Activated B cell treated with CpG ODN at 0.5 μM for 24 hours (primary cell): ENCODE measurements at regions not wholly inside any gene's neighbourhood (a gene's known extent, or its start where the extent isn't known, plus 50 kb on each side); places are given as distances from the start of the nearest gene placed in this dataset.

Experiments used
- ATAC-seq: fragments of 200-7000 bp; cut with Tn5 transposase; one replicate; pipeline ENCODE4 v1.10.0; 2021; ENCODE audit warnings: low read depth, mild to moderate bottlenecking, moderate library complexity
- CTCF ChIA-PET: fragments of 350-600 bp; sonication (Branson Sonifier 250); formaldehyde crosslinking; loops from one replicate; lab custom pipeline; 2021; ENCODE audit warnings: antibody characterized with exemption; lab: Charles Lee
- POLR2A ChIA-PET: fragments of 350-600 bp; sonication (Branson Sonifier 250); formaldehyde crosslinking; loops from one replicate; lab custom pipeline; 2021; ENCODE audit warnings: antibody characterized with exemption; lab: Charles Lee
- DNase-seq: peaks from one replicate; pipeline ENCODE4 v3.0.0; 2022
- H3K27ac Mint-ChIP-seq: one replicate; pipeline ENCODE4 v1.8.0; 2020; ENCODE audit warnings: mixed read lengths
- H3K27me3 Mint-ChIP-seq: one replicate; pipeline ENCODE4 v1.8.0; 2021; ENCODE audit warnings: mixed read lengths
- H3K36me3 Mint-ChIP-seq: one replicate; pipeline ENCODE4 v1.8.0; 2021; ENCODE audit warnings: low read depth, mixed read lengths
- H3K4me1 Mint-ChIP-seq: one replicate; pipeline ENCODE4 v1.8.0; 2021; ENCODE audit warnings: mixed read lengths
- H3K4me3 Mint-ChIP-seq: one replicate; pipeline ENCODE4 v1.8.0; 2020; ENCODE audit warnings: mild to moderate bottlenecking, mixed read lengths
- H3K9me3 Mint-ChIP-seq: one replicate; pipeline ENCODE4 v1.8.0; 2020; ENCODE audit warnings: mixed read lengths
- intact Hi-C: fragments of 100-400 bp; cut with micrococcal nuclease; formaldehyde crosslinking; loops from one replicate; pipeline ENCODE4 v1.15.1; 2024
- TF ChIP-seq, protein P1 (sequence below): fragments of 200-600 bp; IDR thresholded peaks from one replicate; pipeline ENCODE4 v1.8.0; 2022; ENCODE audit warnings: antibody characterized with exemption, mild to moderate bottlenecking

DNA sequence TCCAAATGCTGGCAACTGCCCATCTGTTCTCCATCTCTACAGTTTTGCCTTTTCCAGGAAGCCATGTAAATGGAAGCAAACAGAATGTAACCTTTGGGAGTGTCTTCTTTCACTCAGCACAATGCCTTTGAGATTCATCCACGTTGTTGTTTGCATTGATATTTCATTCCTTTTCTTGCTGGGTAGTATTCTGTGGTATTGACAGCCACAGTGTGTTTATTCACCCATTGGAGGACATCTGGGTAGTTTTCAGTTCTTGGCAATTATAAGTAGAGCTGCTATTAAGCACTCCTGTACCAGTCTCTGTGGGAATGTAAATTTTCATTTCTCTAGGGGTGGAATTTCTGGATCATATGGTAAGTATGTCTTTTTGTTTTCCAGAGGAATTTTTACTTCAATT lies 194.3 kb upstream of the RPS6KA3 start:
- no peak overlapping the region for H3K4me3 Mint-ChIP-seq
- intact Hi-C loops = no loop called here
- TF ChIP-seq, protein P1, sequence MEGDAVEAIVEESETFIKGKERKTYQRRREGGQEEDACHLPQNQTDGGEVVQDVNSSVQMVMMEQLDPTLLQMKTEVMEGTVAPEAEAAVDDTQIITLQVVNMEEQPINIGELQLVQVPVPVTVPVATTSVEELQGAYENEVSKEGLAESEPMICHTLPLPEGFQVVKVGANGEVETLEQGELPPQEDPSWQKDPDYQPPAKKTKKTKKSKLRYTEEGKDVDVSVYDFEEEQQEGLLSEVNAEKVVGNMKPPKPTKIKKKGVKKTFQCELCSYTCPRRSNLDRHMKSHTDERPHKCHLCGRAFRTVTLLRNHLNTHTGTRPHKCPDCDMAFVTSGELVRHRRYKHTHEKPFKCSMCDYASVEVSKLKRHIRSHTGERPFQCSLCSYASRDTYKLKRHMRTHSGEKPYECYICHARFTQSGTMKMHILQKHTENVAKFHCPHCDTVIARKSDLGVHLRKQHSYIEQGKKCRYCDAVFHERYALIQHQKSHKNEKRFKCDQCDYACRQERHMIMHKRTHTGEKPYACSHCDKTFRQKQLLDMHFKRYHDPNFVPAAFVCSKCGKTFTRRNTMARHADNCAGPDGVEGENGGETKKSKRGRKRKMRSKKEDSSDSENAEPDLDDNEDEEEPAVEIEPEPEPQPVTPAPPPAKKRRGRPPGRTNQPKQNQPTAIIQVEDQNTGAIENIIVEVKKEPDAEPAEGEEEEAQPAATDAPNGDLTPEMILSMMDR = no peak
- no peaks in the 10 kb centered on the region for H3K36me3 Mint-ChIP-seq
- DNase-seq (no peak), ATAC-seq (no peak)
- no peak overlapping the region for H3K27ac Mint-ChIP-seq
- no peaks in the 10 kb centered on the region for H3K9me3 Mint-ChIP-seq
- H3K4me1 Mint-ChIP-seq = no peaks in the 10 kb centered on the region
- POLR2A ChIA-PET = no interaction called here
- H3K27me3 Mint-ChIP-seq = no peaks in the 10 kb centered on the region
- CTCF ChIA-PET = no interaction called here

GRCh38 chrX:20459410-20460350 lies 193.0 kb upstream of the RPS6KA3 start:
- Mint-ChIP-seq H3K36me3 (no peaks in the 10 kb centered on the region), H3K27ac (no peak overlapping the region), H3K4me1 (peaks cover 2% of the 10 kb centered on the region), H3K9me3 (no peaks in the 10 kb centered on the region), H3K4me3 (no peak overlapping the region), H3K27me3 (no peaks in the 10 kb centered on the region)
- POLR2A ChIA-PET = no interaction called here
- intact Hi-C loops = no loop called here
- TF ChIP-seq, protein P1 = no peak
- ATAC-seq (no peak), DNase-seq (no peak)
- CTCF ChIA-PET = no interaction called here

- Mint-ChIP-seq H3K27me3 (no peaks in the 10 kb centered on the region), H3K4me1 (peaks cover 2% of the 10 kb centered on the region), H3K27ac (no peak overlapping the region), H3K4me3 (no peak overlapping the region), H3K36me3 (no peaks in the 10 kb centered on the region), H3K9me3 (no peaks in the 10 kb centered on the region)
- TF ChIP-seq, protein P1 = no peak
- ChIA-PET POLR2A (no interaction called here), CTCF (no interaction called here)
- intact Hi-C loops = no loop called here
- ATAC-seq (no peak), DNase-seq (no peak)
These were observed 190.3 kb upstream of the RPS6KA3 start for GRCh38 chrX:20456971-20457370.

DNA sequence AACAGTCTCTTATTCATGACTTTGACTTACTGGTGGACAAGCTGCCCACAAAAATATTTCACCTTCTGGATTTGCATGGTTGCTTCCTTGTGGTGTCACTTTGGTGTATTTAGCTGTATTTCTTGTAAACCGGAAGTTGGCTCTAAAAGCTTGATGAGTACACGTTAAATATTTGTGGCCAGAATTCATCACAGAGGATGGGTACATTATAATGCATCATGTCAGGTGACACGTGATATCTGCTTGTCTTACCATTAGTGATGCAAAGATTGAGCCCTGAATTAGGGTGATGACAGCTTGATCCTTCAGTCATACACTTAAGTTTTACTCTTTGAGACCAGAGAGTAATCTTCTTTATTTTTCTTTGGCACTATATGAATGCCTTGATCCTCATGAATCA lies 188.3 kb upstream of the RPS6KA3 start:
- TF ChIP-seq, protein P1 = no peak
- H3K27ac Mint-ChIP-seq = no peak overlapping the region
- CTCF ChIA-PET = no interaction called here
- DNase-seq (no peak), ATAC-seq (no peak)
- POLR2A ChIA-PET = no interaction called here
- intact Hi-C loops = no loop called here
- H3K4me3 Mint-ChIP-seq = no peak overlapping the region
- H3K9me3 Mint-ChIP-seq = no peaks in the 10 kb centered on the region
- H3K36me3 Mint-ChIP-seq = no peaks in the 10 kb centered on the region
- H3K4me1 Mint-ChIP-seq = peaks cover 2% of the 10 kb centered on the region
- no peaks in the 10 kb centered on the region for H3K27me3 Mint-ChIP-seq

DNA sequence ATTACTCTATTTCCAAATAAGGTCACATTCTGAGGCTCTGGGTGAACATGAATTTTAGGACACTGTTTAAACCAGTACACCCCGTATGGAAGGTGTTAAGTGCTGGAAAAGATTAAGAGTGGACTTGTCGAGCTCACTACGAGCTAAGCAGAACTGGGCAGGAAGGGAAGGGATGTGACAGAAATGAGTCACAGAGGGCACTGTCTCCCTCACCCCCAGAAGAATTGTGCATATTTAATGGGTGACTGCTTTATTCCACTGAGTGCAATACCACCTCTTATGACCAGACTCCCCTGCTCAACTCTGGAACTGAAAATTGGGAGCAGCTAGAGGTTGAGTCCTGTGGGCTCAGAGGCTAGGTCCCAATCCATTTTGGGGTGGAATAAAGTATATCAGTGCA lies 187.4 kb upstream of the RPS6KA3 start:
- DNase-seq (no peak), ATAC-seq (no peak)
- H3K4me1 Mint-ChIP-seq = peaks cover 2% of the 10 kb centered on the region
- intact Hi-C loops = no loop called here
- H3K9me3 Mint-ChIP-seq = no peaks in the 10 kb centered on the region
- TF ChIP-seq, protein P1 = no peak
- no peak overlapping the region for H3K4me3 Mint-ChIP-seq
- H3K36me3 Mint-ChIP-seq = no peaks in the 10 kb centered on the region
- CTCF ChIA-PET = no interaction called here
- H3K27me3 Mint-ChIP-seq = no peaks in the 10 kb centered on the region
- no peak overlapping the region for H3K27ac Mint-ChIP-seq
- POLR2A ChIA-PET = no interaction called here
